Spinal cord (tissue), 9 donors: ENCODE measurements at regions not wholly inside any gene's neighbourhood (a gene's known extent, or its start where the extent isn't known, plus 50 kb on each side); places are given as distances from the start of the nearest gene placed in this dataset.
A peak's percentile ranks its signal among the peaks of the same experiment; 100 is the strongest.

Source experiments
- DNase-seq, 6 donors: peaks; one replicate each; pipeline versions ENCODE4 v3.0.0 to v3.0.0-alpha.2; 2013 to 2015; ENCODE audit warnings: low spot score in 6 of 6, low read depth in 4 of 6
- H3K27ac ChIP-seq: one replicate; pipeline ENCODE4 v1.5.1; 2013; ENCODE audit warnings: low read depth, low read length, control low read depth
- H3K27me3 ChIP-seq: one replicate; pipeline ENCODE4 v1.6.1; 2013; ENCODE audit warnings: low read length; ENCODE audit not compliant: control insufficient read depth, insufficient read depth
- H3K36me3 ChIP-seq: one replicate; pipeline ENCODE4 v1.6.1; 2013; ENCODE audit warnings: low read length; ENCODE audit not compliant: control insufficient read depth, insufficient read depth
- H3K4me1 ChIP-seq: one replicate; pipeline ENCODE4 v1.6.1; 2013; ENCODE audit warnings: low read length; ENCODE audit not compliant: control insufficient read depth, insufficient read depth
- H3K4me3 ChIP-seq: one replicate; pipeline ENCODE4 v1.5.1; 2013; ENCODE audit warnings: low read depth, low read length, control low read depth
- H3K9me3 ChIP-seq: one replicate; pipeline ENCODE4 v1.6.1; 2013; ENCODE audit warnings: low read length; ENCODE audit not compliant: control insufficient read depth, insufficient read depth
- WGBS: methylation state at CpG from one replicate; pipeline ENCODE4 v1.1.5; 2013; ENCODE audit warnings: missing lambda C conversion rate; ENCODE audit not compliant: insufficient coverage; 5-methylcytosine and 5-hydroxymethylcytosine counted together
- donor health status: healthy.

- no peak for DNase-seq
- 100% methylated on average over 1 of the region's 1 CpG for WGBS
- no peaks in the 10 kb centered on the region for H3K27me3 ChIP-seq
- H3K36me3 ChIP-seq: no peaks in the 10 kb centered on the region
- H3K4me3 ChIP-seq: no peak overlapping the region
- H3K9me3 ChIP-seq: peaks cover 1% of the 10 kb centered on the region
- H3K4me1 ChIP-seq: no peaks in the 10 kb centered on the region
- no peak overlapping the region for H3K27ac ChIP-seq
Measured at GRCh38 chr16:10232757-10233156, 50.5 kb upstream of the GRIN2A start.

- Histone ChIP-seq H3K9me3 (no peaks in the 10 kb centered on the region), H3K36me3 (no peaks in the 10 kb centered on the region), H3K4me1 (peaks cover 6% of the 10 kb centered on the region), H3K27me3 (peaks cover under 1% of the 10 kb centered on the region), H3K27ac (no peak overlapping the region), H3K4me3 (no peak overlapping the region)
- WGBS: 61% methylated on average over 5 of the region's 8 CpGs
- DNase-seq: no peak
Measured at GRCh38 chr16:10239640-10240039, 57.4 kb upstream of the GRIN2A start.

DNA sequence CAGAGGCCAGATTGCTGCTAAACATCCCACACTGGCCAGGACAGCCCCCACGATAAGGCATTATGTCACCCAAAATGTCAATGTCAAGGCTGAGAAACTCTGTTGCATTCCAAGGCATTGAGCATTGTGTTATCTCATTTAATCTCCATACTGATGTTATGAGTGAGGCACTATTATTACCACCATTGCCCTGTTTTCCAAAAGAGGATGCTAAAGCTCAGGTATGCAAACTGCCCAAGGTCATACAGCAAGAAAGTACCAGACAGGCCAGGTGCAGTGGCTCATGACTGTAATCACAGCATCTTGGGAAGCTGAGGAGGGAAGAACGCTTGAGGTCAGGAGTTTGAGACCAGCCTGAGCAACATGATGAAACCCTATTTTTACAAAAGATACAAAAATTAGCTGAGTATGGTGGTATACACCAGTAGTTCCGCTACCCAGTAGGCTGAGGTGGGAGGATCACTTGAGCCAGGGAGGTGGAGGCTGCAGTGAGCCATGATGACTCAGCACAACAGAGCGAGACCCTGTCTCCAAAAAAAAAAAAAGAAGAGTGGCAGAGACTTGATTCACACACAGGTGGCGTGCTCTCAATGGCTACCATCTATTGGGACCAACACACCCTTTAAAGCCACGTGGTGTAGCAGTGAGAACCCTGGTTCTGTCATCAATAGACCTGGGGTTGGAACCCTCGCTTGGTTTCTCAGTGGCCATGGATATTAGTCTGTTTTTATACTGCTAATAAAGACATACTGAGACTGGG is 58.8 kb upstream of the GRIN2A start:
- no CpG with 5 or more reads among the region's 7 CpGs for WGBS
- no peak for DNase-seq
- Histone ChIP-seq H3K4me1 (peaks cover 6% of the 10 kb centered on the region), H3K9me3 (no peaks in the 10 kb centered on the region), H3K4me3 (no peak overlapping the region), H3K27me3 (peaks cover 2% of the 10 kb centered on the region), H3K36me3 (no peaks in the 10 kb centered on the region), H3K27ac (no peak overlapping the region)

DNA sequence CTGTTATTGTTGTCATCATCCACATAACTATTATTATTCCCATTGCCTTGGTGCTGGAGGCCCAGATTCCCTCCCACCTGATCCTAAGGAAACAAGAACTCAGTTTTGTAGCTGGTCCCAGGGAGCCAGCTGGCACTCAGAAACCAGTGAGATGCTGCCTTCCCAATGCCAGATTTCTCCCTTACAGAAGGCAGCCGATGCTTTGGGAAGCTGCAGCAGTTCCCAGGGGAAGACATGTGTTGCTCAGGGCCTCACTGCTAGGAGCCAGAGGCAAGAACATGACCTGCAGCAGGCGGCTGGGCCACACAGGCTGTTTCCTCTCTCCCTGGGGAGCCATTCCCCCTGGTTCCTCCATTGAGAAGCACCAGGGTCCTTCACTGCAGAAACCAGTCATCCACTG is 59.9 kb upstream of the GRIN2A start:
- Histone ChIP-seq H3K4me1 (peaks cover 6% of the 10 kb centered on the region), H3K27ac (no peak overlapping the region), H3K9me3 (no peaks in the 10 kb centered on the region), H3K4me3 (no peak overlapping the region), H3K27me3 (peaks cover 2% of the 10 kb centered on the region), H3K36me3 (no peaks in the 10 kb centered on the region)
- 24% methylated on average over 2 of the region's 2 CpGs for WGBS
- peak in 2 of 6 donors; percentile 41 to 70 for DNase-seq

DNA sequence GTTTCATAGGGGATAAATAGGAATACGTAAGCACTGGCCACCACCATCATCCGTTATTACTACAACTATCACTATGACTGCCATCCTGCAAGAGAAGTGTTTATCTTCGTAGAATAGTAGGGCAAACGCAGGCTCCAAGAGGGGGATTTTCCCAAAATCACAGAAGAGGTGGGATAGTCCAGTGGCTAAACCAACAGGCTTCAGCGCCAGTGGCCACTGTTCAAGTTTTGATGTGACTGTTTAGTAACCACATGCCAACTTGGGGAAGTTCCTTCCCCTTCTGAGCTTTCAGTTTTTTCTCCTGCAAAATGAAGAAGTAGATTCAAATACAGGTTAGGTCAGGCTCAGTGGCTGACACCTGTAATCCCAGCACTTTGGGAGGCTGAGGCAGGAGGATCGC is 60.7 kb upstream of the GRIN2A start:
- 94% methylated on average over 4 of the region's 6 CpGs for WGBS
- H3K4me3 ChIP-seq: no peak overlapping the region
- H3K9me3 ChIP-seq: no peaks in the 10 kb centered on the region
- H3K27me3 ChIP-seq: peaks cover 2% of the 10 kb centered on the region
- H3K4me1 ChIP-seq: peaks cover 6% of the 10 kb centered on the region
- no peak for DNase-seq
- H3K27ac ChIP-seq: no peak overlapping the region
- H3K36me3 ChIP-seq: no peaks in the 10 kb centered on the region

GRCh38 chr16:10245002-10245401 is 62.8 kb upstream of the GRIN2A start:
- DNase-seq: peak in 1 of 6 donors; percentile 50
- 63% methylated on average over 4 of the region's 10 CpGs for WGBS
- Histone ChIP-seq H3K9me3 (no peaks in the 10 kb centered on the region), H3K36me3 (no peaks in the 10 kb centered on the region), H3K27me3 (peaks cover 2% of the 10 kb centered on the region), H3K27ac (no peak overlapping the region), H3K4me1 (peaks cover 7% of the 10 kb centered on the region), H3K4me3 (no peak overlapping the region)

DNA sequence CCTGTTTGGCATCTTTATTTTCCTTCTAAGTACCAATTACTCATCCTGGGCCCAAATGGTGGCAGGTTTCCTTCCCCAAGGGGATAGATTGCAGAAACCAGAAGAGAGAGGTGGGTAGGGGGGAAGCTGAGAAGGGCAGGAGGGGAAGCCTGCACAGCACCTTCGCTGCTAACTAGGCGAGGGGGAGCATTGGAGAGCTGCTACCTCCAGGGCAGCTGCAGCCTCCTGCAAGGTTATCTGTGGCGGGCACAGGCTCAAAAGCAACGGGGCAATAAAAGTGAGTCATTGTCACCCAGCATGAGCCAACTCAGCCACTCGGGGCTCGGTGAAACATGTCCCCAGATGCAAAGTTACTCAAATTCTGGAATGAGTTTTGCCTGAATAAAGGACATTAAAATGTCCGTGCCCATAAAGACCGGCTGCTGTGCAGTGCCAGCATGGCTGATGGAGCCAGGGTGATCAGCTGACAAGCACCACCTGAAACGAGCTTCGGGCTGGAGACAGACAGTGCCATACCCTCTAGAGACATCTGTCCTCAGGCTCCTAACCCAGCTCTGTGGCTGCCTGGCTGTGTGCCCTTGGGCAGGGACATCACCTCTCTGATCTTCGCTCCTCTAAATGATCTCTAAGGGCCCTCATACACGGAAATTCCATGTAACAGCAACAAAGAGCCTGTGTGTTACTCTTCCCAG is 68.1 kb upstream of the GRIN2A start:
- no peak overlapping the region for H3K27ac ChIP-seq
- no peaks in the 10 kb centered on the region for H3K36me3 ChIP-seq
- 34% methylated on average over 11 of the region's 12 CpGs for WGBS
- H3K9me3 ChIP-seq: no peaks in the 10 kb centered on the region
- DNase-seq: peak in 1 of 6 donors; percentile 68
- H3K4me1 ChIP-seq: peaks cover 7% of the 10 kb centered on the region
- H3K4me3 ChIP-seq: no peak overlapping the region
- H3K27me3 ChIP-seq: no peaks in the 10 kb centered on the region

DNA sequence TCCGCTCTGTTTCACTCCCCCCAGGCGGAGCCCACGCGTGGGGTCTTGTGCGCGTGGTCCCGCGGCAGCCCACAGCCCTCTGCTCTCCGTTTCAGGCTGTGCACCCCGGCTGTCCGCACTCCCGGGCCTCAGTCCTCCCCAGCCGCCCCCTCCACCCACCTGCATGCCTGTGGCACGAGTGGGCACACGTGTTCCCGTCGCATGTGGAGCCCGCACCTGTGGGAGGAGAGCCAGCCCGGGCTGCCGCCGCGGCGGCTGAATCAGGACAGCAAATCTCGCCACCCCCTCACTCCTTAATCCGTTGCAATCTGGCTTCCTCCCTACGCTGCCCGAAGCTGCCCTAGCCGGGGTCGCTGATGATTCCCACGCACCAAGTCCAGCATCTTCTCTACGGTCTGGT is 69.9 kb upstream of the GRIN2A start:
- WGBS: 93% methylated on average over 29 of the region's 31 CpGs
- no peaks in the 10 kb centered on the region for H3K9me3 ChIP-seq
- no peak for DNase-seq
- H3K4me3 ChIP-seq: no peak overlapping the region
- no peak overlapping the region for H3K27ac ChIP-seq
- H3K4me1 ChIP-seq: peaks cover 7% of the 10 kb centered on the region
- H3K36me3 ChIP-seq: no peaks in the 10 kb centered on the region
- no peaks in the 10 kb centered on the region for H3K27me3 ChIP-seq

DNA sequence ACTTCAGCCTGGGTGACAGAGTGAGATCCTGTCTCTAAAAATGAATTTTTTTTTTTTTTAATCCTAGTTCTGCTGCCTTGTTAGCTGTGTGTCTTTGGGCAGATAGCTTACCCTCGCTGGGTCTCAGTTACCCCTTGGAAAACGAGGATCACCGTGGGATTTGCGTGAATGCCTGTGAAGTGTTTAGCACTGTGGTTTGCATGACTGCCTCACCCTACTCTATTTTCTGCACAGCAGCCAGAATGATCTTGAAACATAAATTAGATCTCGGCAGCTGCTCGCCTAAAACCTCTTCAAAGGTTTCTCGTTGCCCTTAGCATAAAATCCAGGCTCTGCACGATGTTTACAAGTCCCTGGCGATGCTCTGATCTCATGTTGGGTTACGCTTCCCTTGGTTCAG is 71.2 kb upstream of the GRIN2A start:
- H3K4me3 ChIP-seq: no peak overlapping the region

GRCh38 chr16:10255728-10256127 is 73.5 kb upstream of the GRIN2A start:
- WGBS: 78% methylated on average over 3 of the region's 3 CpGs
- Histone ChIP-seq H3K27ac (no peak overlapping the region), H3K4me3 (no peak overlapping the region), H3K9me3 (no peaks in the 10 kb centered on the region), H3K36me3 (no peaks in the 10 kb centered on the region), H3K4me1 (no peaks in the 10 kb centered on the region), H3K27me3 (no peaks in the 10 kb centered on the region)
- DNase-seq: no peak

More for the DNA sequence above, 71.2 kb upstream of the GRIN2A start:
- Histone ChIP-seq H3K36me3 (no peaks in the 10 kb centered on the region), H3K27me3 (no peaks in the 10 kb centered on the region), H3K27ac (no peak overlapping the region), H3K4me1 (peaks cover 7% of the 10 kb centered on the region), H3K9me3 (no peaks in the 10 kb centered on the region)
- 46% methylated on average over 8 of the region's 10 CpGs for WGBS
- DNase-seq: peak in 1 of 6 donors; percentile 58
